ENCODE measurements at regions not wholly inside any gene's neighbourhood (a gene's known extent, or its start where the extent isn't known, plus 50 kb on each side); places are given as distances from the start of the nearest gene placed in this dataset.
A peak's percentile ranks its signal among the peaks of the same experiment; 100 is the strongest.

DNA sequence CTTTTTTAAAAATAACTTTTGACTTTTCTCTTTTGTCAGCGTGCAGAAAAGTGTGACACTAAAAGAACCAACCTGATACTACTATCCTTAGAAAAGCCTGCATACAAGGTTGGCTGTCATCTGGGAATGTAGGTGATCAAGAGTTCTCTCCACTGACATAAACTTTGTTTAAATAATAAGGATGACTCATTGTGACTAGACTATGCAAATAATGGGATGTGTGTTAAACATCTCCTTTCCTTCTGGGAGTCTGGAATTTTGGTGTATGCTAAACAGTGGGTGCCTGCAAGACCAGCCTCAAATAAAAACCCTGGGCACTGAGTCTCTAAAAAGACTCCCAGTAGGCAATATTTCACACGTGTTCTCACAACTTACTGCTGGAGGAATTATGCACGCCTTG is 373.4 kb downstream of the CNTNAP4 start:
- ATAC-seq, result no peak

DNA sequence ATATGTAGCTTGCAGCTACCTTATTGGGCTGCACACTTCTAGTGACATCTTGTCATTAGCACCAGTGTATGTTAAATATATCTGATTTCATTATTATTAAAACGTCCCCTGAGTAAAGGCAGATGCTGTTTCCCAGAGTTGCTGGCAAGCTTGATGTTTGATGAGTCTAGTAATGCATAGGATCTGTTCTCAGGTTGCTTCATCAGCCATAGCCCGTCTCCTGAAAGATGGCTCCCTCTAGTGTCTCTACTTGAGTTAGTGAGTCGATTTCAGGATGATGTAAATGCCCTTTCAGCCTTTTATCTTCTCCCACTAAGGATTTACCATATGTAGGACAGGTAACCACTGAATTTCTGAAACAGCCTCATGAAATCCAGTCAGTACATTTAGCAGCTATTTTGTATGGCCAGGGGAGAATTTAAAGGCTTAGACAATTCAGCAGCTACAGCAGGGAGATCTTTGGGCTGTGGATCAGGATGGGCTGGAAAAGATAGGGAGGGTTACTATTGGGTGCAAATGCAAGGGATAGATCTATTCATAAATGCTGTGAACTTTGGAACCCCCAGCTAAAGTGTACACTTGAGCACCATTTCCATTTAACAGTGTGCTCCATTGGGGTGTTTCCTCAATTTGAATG is 376.3 kb downstream of the CNTNAP4 start:
- DNase-seq, result peak in 1 of 3 donors; percentile 26
- TF ChIP-seq, protein P1, sequence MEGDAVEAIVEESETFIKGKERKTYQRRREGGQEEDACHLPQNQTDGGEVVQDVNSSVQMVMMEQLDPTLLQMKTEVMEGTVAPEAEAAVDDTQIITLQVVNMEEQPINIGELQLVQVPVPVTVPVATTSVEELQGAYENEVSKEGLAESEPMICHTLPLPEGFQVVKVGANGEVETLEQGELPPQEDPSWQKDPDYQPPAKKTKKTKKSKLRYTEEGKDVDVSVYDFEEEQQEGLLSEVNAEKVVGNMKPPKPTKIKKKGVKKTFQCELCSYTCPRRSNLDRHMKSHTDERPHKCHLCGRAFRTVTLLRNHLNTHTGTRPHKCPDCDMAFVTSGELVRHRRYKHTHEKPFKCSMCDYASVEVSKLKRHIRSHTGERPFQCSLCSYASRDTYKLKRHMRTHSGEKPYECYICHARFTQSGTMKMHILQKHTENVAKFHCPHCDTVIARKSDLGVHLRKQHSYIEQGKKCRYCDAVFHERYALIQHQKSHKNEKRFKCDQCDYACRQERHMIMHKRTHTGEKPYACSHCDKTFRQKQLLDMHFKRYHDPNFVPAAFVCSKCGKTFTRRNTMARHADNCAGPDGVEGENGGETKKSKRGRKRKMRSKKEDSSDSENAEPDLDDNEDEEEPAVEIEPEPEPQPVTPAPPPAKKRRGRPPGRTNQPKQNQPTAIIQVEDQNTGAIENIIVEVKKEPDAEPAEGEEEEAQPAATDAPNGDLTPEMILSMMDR (IDR thresholded peaks at IDR 0.05), result no peak
- Histone ChIP-seq H3K36me3 (ENCODE audit: low read depth) (no peaks in the 10 kb centered on the region), H3K4me1 (ENCODE audit: low read depth) (no peaks in the 10 kb centered on the region), H3K9me3 (no peaks in the 10 kb centered on the region), H3K4me3 (no peak overlapping the region)
- intact Hi-C loops (cut with DNase I, micrococcal nuclease), result no loop called here
- ATAC-seq, result peak; percentile 59

More for the DNA sequence above, 373.4 kb downstream of the CNTNAP4 start:
- DNase-seq, result no peak
- TF ChIP-seq, protein P1 (IDR thresholded peaks at IDR 0.05), result no peak
- Histone ChIP-seq H3K36me3 (ENCODE audit: low read depth) (no peaks in the 10 kb centered on the region), H3K4me3 (no peak overlapping the region), H3K9me3 (no peaks in the 10 kb centered on the region), H3K4me1 (ENCODE audit: low read depth) (no peaks in the 10 kb centered on the region)
- intact Hi-C loops (cut with DNase I, micrococcal nuclease), result no loop called here

DNA sequence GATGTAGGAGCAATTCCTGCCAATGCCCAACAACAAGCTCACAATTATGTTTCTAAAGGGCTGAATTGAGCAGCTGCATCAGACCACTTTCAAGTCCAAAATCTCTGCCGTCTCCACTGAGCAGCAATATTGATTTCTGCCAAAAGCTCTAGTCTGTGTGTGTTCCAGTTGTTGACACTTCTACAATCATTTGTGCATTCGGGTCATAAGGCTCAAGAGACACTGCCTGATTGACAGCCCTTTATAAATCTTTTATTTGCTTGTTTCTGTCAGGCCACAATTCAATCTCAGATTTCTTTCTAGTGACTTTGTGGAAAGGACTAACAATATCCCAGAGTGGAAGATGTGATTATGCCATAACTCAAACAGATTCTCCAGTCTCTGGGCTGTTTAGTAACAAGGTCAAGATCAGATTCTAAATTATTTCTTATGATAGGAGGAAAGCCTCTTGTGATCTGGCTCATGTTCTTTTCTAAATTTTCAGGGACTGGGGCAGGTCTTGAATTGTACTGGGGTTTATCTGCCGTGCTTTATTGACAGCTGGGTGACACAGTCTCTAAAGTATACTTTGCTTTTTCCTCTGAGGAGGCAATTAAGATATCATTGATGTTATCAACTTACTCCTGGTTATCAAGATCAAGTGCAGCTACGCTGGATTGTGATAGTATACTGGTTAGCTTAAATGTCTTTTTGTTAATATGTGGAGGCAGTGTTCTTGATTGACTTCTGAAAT is 377.1 kb downstream of the CNTNAP4 start:
- intact Hi-C loops (cut with DNase I, micrococcal nuclease), result no loop called here
- no peak overlapping the region for H3K4me3 ChIP-seq
- ATAC-seq (no peak), DNase-seq (no peak)
- TF ChIP-seq, protein P1 (IDR thresholded peaks at IDR 0.05), result no peak
- no peaks in the 10 kb centered on the region for H3K9me3 ChIP-seq
- H3K36me3 ChIP-seq (ENCODE audit: low read depth), result no peaks in the 10 kb centered on the region
- H3K4me1 ChIP-seq (ENCODE audit: low read depth), result no peaks in the 10 kb centered on the region

DNA sequence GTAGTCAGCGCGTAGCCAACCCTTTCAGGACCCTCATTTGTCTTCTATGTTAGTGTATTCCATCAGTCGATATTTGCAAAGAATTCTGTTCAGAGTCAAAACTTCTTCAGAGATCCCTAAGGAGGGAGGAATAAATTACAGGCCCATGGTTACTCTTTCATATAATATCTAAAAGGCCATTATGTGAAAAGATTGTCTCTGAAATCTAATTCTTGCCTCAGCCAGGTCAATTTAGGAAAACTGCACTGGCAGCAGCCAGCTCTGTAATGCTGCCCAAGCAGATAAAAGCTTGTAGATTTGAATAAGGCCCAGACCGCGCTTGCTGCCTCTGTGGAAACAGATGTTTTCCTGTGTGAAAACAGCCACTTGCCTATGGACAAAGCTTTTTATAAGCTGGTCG is 379.8 kb downstream of the CNTNAP4 start:
- ATAC-seq (no peak), DNase-seq (no peak)

DNA sequence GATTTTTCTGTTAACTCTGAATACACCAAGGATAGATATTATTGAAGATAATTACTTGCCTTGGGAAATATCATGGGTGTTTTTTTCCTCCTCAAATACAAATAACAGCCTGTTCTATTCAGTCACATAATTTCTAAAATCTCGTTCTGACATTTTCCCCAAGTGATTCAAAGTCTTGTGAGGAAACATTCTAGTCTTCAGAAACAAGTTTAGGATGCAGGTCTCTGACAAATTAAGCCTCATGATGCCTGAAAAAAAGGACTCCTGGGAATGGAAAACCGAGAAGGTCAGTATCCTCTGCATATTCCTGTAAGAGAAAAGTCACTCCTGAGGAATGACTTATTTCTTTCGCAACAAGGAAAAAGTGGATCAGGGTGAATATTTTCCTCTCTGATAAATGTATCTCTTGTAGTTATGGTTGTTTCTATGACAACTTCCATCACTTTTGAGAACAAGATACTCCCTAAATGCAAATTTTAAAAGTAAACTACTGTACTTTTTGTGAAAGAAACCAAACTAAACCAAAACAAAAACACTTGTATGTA is 384.6 kb downstream of the CNTNAP4 start:
- intact Hi-C loops (cut with DNase I, micrococcal nuclease), result no loop called here
- Histone ChIP-seq H3K4me3 (no peak overlapping the region), H3K36me3 (ENCODE audit: low read depth) (no peaks in the 10 kb centered on the region), H3K9me3 (no peaks in the 10 kb centered on the region), H3K4me1 (ENCODE audit: low read depth) (no peaks in the 10 kb centered on the region)
- ATAC-seq (no peak), DNase-seq (no peak)
- TF ChIP-seq, protein P1 (IDR thresholded peaks at IDR 0.05), result no peak

More for the DNA sequence above, 379.8 kb downstream of the CNTNAP4 start:
- H3K4me3 ChIP-seq, result no peak overlapping the region
- no peaks in the 10 kb centered on the region for H3K36me3 ChIP-seq (ENCODE audit: low read depth)
- TF ChIP-seq, protein P1 (IDR thresholded peaks at IDR 0.05), result no peak
- no peaks in the 10 kb centered on the region for H3K9me3 ChIP-seq
- H3K4me1 ChIP-seq (ENCODE audit: low read depth), result no peaks in the 10 kb centered on the region
- intact Hi-C loops (cut with DNase I, micrococcal nuclease), result no loop called here
